LNCaP clone FGC (cell line): ENCODE measurements at regions not wholly inside any gene's neighbourhood (a gene's known extent, or its start where the extent isn't known, plus 50 kb on each side); places are given as distances from the start of the nearest gene placed in this dataset.
"Not testable (repeated sequence)": the region's sequence is repeated elsewhere in the genome, so short reads cannot be mapped to it uniquely, and the experiment has no call there.

Experiments used
- DNase-seq: peaks from one replicate; pipeline ENCODE4 v3.0.0-alpha.2; 2011; ENCODE audit warnings: low read depth
- H3K4me3 ChIP-seq: 2 replicates; pipeline ENCODE4 v1.5.1; 2011; ENCODE audit warnings: mild to moderate bottlenecking, low read depth, low read length, control low read depth
- CTCF ChIP-seq: IDR thresholded peaks from 2 replicates; pipeline ENCODE4 v1.5.1; 2012; ENCODE audit warnings: mild to moderate bottlenecking; ENCODE audit not compliant: control insufficient read depth, insufficient read depth; ENCODE audit errors: extremely low read depth

GRCh38 chr17:45628019-45628418, 137.5 kb upstream of the PLEKHM1 start:
- DNase-seq, result no peak
- no peak overlapping the region for H3K4me3 ChIP-seq
- TF ChIP-seq CTCF, result no peak

- no peak overlapping the region for H3K4me3 ChIP-seq
- DNase-seq, result no peak
- TF ChIP-seq CTCF, result no peak
These were observed 141.4 kb upstream of the PLEKHM1 start for GRCh38 chr17:45631941-45632340.

DNA sequence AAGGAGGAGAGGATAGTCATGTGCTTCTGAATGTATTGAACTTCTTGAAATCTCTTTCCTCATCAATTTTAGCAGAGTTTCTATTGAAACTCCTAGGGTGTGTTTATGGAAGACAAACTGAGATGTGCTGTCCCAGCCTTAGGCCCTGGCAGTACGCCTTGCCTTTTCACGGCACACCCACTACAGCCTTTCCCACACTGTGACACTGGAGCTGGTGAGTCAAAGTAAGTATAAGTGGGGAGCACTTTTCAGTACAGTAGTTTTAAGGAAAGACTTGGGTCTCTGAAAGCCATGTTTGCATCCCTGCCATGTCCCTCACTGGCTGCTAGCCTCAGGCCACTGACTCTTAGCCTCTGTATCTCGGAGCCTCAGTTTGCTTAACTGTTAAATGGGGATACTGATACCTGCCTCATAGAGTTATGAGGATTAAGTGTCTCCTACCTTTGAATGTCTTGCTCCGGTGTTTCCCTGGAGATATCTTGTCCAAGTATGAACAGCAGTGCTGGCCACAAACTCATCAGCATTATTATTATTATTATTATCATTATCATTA, 144.7 kb upstream of the CRHR1 start:
- no peak for TF ChIP-seq CTCF
- no peak for DNase-seq
- H3K4me3 ChIP-seq, result no peak overlapping the region

DNA sequence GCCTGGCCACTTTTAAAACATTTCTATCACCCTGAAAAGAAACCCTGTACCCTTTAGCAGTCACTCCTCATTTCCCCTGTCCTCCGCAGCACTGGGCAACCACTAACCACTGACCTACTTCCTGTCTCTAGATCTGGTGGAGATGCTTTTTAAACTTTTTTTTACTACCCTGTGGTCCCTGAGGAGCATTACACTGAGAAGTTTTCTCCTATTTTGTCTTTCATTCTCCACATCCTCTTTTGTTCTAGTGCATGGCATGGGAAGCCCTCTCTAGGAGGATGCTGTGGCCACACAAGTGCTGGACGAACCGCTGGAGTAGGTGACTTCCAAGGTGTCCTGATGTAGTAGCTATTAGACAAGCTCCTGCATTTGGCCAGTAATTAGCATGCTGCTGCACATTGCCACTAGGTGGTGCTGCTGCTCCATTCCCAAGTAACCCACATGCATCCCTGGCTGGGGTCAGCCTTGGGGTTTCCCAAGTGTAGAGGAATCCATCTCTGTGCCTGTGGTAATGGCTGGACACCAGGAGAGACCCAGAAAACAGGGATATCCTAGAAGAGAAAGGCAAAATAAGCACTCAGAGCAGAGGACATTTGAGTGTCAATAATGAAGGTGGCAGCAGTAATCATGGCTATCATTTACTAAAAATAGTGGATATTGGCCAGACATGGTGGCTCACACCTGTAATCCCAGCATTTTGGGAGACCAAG, 143.8 kb upstream of the CRHR1 start:
- peak; percentile 98 for TF ChIP-seq CTCF
- DNase-seq, result peak; percentile 28
- no peak overlapping the region for H3K4me3 ChIP-seq

DNA sequence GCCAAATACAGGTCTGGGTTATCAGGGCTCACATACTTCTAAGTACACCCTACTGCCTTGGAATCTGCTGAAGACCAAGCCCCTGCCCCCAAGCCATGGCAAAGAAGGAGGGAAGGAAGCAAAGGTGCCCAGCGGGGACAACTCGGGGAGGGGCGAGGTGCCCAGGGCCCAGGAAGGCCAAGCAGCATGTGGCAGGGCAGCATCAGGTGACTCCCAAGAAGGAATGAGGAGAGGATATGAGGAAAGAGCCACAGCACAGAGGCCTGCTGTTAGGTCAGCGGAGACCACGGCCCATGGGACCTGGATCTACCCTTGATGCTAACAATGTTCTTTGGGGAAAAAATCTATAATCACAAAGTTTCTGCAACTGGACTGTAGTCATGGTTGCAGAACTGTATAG, 142.6 kb upstream of the CRHR1 start:
- DNase-seq, result no peak
- no peak overlapping the region for H3K4me3 ChIP-seq
- no peak for TF ChIP-seq CTCF

GRCh38 chr17:45643591-45643990, 140.5 kb upstream of the CRHR1 start:
- TF ChIP-seq CTCF, result no peak
- H3K4me3 ChIP-seq, result no peak overlapping the region
- DNase-seq, result no peak

- DNase-seq, H3K4me3 ChIP-seq: not testable (repeated sequence)
These were observed 139.5 kb upstream of the CRHR1 start for GRCh38 chr17:45644637-45645036.
